Activated CD4-positive, CD25-positive, alpha-beta regulatory T cell (primary cell): ENCODE measurements at regions not wholly inside any gene's neighbourhood (a gene's known extent, or its start where the extent isn't known, plus 50 kb on each side); places are given as distances from the start of the nearest gene placed in this dataset.

Experiments
- DNase-seq, 4 experiments: peaks; one replicate each; lab custom pipeline; 2025; lab: John Stamatoyannopoulos, UW

DNA sequence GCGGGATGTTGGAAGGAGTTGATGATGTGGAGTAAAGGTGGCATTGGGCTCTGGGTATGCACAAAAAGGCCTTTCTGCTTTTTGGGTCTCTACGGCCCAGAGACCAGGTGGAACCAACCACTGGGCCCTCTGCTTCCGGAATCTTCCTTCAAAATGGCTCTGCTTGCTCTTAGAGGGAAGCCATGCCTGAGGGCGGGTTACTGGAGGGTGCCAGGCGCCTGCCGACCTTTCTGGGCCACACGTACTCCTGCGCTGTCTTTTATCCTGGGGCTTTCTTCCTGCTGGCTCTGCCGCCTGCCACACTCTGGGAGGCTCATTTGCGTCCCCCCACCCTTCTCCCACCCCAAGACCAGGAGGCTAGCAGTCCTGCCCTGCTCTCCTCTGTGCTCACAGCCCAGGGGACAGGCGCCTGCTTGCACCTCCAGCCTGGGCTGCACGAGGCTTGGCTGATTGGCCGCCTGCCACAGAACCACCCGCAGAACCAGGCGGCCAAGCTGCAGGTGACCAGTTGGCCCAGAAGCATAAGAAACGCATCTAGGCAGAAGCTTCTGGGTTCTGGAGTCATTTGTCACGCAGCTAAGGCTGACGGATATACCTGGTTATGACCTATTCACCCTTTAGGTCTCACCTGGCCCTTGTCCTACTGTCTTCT is 536.9 kb downstream of the TBC1D22A start:
- no peak for DNase-seq

DNA sequence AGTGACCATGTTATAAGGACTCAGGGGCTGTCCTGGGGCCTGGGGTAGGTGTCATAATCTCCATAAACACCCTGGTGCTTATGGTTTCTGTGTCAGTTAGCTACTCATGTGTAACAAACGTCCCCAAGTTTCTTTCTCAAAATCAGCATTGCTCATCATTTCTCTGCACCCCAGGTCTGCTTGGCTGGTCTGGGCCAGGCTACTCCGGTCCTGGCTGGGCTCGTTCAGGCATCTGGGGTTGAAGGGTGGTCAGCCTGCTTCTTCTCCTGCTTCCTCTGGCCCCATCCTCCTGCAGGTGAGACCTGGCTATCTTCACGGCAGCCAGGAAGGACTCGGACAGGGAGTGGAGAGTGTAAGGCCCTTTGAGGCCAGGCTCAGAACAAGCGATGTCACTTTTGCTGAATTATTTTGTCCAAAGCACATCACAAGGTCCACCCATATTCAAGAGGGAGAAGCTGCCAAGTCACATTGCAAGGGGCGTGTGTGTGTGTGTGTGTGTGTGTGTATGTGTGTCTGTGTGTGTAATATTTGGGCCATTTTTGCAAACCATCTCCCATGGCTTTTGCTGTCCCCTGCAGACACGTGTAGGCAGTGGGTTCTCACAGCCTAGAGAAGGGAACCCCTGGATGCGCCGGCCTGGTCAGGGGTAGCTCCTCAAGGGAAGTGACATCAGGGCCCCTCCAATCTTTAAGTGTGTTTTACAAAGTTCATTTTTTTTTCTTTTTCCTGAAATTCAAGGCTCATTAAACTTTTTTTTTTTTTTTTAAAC is 535.8 kb downstream of the TBC1D22A start:
- no peak for DNase-seq

DNA sequence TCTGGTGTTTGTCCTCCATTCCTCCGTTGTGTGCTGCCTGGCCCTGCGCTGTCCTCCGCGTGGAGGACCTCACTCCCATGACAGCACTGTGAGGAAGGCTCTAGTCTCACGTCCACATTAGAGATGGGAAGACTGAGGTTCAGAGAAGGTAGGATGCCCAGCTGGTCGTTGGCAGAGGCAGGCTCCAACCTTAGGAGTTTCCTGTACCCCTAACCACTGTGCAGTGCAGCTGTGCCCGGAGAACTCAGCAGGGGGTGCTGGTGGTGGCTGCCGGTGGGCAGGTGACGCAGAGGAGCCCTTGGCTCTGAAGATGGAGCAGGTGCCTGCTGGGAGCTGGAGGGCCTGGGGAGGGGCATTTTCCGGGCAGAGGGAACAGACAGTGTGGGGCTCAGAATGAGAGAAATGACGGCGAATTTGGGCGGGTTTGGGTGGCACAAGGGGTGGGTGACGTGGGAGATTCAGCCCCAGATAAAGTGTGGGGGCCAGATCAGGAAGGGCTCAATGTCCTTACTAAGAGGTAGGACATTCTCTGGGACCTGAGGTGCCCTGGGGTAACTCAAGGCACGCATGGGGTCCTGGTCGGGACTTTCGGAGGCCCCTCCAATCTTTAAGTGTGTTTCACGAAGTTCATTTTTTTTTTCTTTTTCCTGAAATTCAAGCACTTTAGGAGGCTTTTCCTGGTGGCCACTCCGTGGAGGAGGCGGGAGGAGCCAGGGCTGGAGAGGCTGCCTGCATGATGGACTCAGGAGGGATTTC is 535.0 kb downstream of the TBC1D22A start:
- no peak for DNase-seq

DNA sequence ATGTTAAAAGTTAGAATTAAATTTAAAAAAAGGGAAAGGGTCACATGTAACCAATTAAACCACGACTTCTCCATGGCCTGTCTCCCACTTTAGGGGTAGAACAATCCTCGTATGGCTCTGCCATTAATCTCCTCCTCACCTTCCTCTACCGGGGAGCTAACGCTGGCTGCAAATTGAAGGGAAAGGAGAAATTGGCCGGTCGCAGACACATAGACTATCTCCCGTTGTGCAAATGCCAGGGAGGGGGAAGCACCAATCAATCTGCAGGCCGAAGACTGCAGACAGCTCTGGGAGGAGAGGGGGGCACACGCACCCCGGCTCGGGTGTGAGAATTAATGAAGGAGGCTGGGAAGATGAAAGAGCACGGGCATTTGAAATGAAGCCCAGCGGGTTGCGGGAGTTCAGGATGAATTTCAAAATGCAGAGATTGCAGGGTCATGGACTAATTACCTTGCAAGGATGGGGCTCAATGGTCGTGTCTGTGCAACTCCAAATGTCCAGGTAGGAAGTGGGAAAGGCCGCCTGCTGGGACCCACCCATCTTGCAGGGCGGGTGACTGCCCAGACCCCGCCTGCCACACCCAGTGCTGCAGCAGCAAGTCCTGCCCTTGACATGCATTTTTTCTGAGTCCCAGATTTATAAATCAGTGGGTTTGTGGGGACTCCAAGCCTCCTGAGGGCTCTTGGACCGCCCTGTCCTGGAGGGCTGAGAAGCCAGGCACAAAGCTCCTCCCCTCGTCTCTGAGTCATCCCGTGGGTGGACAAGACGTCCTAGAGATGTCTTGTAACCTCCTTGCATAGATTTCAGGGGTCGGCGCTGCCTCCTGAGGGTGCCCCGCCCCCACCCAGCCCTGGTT is 534.2 kb downstream of the TBC1D22A start:
- DNase-seq = no peak

DNA sequence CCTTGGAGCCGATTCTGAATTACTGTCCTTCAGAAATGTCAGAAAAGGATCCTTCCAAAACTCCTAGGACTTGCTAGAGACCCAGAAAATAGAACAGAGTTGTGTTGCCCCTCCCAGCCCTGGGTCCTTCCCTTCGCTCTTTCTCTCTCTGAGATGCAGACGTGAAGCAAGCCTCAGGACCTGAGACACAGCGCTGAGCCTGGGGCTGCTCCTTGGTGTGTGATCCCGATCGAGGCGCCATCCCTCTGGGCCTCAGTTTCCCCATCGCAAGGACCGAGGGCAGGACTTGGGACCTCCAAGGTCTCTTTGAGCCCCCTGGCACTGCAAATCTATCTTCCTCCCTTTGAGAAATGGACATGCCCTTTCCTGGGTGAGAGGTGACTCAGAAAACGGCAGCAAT is 533.5 kb downstream of the TBC1D22A start:
- DNase-seq = no peak

DNA sequence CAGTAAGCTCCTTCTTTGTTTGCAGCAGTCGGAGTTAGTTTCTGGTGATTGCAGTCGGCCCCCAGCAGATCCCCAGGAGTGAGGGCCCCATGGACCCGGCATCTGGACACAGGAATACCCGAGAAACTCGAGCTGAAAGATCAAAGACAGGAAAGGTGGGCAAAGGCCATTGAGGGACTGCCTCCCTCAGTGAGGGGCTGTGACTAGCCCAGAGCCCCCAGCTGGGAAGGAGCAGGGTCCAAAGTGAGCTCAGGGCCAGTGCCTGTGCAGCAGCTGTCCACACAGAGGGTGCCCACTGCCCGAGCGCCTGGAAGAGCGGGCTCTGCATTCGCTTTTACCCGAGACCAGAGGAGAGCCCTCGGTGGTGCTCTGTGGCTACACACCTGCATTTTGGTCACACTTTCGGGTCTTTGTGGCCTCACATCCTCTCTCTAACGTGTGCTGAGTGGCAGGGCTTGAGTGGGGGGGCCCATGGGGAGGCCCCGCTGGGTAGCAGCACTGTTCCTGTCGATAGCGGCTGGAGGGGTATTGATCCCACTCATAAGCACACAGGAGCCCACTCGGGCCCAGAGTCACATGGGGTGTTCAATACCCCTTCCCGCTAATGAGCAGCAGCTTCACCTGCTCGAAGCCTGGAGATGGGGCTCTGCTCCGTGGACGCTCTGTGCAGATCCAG is 532.9 kb downstream of the TBC1D22A start:
- no peak for DNase-seq

DNA sequence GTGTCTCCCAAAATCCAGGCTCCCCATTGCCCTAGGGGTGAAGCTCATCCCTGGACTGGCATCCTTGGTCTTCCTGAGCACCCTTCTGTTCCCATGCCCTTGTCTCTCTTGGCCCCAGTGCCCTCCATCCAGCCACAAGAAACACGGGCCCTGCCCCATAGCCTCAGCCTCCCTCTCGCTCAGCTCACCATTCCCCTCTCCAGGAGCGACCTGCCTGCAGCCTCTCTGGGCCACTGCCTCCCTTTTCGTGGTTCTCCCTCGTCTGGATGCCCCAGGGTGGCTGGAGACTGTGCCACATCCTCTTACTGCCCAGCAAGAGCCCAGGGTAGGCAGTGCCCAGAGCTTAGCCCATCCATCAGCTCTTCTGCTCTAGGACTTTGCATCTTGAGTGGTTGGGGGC is 532.1 kb downstream of the TBC1D22A start:
- DNase-seq = no peak

DNA sequence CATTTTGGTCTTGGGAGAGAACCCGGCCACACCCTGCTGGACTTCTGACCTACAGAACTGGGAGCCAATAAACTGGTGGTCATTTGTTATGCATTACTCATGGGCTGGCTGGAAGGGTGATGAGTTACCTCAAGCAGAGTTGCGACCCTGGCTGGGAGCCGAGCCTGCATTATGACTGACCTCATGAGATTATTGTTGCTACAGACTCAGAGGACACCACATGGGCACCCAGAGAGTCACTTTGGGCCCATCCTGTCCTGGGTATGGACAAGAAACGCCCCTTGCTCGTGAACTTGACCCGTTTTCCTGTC is 531.7 kb downstream of the TBC1D22A start:
- no peak for DNase-seq

DNA sequence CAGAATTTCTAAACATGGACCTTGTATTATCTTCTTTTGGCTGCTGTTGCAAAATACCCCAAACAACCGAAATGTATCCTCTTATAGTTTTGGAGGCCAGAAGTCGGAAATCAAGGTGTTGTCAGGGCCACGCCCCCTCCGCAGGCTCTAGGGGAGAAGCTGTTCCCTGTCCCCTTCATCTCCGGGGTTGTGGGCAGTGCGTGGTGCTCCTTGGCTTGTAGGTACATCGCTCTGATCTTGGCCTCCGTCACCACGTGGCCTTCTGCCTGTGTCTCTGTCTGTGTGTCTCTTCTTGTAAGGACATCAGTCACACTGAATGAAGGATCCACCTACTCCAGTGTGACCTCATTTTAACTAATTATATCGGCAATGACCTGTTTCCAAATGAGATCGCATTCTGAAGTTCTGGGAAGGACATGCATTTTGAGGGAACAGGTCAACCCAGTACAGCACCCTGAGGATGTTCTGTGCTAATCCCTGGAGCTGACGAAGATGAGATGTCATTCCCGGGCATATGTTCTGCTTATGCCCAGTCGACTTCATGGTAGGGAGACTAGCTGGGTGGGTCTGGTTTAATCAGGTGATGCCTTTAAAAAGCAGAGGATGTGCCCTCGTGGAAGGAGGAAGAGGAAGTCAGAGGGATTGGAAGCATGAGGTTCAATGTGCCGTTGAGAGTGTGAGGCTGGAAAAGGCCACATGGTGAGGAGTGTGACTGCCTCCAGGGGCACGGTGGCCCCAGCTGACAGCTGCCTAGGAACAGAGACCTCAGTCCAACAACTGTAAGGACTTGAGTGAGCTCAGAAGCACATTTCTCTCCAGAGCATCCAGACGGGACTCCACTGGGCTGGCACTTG is 531.1 kb downstream of the TBC1D22A start:
- no peak for DNase-seq

DNA sequence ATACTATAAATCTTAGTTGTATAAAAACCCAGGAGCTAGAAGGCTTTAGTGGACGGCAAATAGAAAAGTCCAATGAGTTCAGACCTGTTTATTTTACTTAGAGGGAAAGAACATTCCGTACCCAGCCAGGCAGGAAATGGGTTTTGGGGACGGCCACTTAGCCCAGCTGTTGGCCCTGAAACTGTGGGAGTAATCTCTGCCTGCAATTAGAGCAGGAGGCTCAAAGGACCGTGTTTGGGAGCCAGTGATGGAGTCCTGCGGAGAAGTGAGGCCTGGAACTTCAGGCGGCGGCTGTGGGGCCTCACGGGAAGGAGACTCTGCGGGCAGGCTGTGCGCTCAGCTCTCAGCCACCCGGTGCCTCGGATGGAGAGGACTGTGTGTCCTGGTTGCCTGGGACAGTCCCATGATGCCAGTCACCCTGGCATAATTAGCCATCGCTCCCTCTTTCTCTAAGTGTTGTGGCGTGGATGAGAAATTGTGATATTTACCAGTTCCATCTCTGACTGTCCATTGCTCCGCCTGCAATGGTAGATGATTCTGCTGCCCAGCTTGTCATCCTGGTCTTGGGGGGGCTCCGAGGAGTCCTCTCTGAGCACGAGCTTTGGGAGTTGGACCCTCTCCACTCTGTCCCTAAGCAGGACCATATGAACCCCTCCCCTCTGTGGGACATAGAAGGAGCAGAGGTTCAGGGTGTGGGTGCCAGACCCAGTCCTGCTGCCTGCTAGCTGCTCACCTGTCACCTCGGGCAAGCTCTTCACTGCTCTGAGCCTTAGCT is 530.3 kb downstream of the TBC1D22A start:
- DNase-seq = no peak

DNA sequence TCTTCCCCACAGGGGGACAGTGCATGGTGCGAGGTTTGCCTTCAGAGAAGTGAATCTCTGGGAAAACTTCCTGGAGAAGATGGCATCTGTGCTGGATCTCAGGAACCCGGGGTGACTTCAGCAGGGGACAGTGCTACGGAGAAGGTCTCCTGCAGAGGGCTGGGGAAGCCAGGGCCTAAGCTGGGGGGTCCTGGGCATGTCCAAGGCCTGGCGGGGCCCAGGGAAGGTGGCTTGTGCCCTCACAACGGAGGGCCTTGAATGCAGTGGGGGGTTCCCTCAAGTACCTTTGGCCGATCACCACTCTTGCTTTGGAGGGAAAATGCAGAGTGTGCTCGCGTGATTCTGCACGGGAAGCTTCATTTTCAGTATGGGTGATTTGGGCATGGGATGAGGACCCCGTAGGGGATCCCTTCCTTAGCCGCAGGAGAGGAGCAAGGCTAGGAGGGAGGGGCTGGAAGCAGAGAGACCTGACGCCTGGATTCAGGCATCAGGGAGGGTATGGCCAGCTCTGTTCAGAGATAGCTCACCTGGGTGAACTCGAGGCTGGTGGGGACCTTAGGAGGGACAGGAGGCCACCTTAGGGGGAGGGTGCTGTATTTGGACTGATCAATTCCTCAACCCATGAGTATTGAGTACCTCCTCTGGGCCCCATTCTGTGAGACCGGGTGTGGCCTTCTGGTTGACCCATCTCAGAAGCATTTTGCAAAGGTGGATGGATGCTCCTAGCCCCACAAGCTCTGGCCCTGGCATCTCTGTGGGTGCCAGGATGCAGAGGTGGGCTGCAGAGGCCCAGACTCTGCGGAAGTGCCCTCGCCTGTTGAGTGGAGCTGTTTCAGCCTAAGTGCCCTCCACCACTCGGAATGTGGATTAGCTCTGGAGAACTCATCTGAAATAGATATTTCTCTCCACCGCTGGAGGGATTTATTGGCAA is 529.4 kb downstream of the TBC1D22A start:
- DNase-seq = no peak

DNA sequence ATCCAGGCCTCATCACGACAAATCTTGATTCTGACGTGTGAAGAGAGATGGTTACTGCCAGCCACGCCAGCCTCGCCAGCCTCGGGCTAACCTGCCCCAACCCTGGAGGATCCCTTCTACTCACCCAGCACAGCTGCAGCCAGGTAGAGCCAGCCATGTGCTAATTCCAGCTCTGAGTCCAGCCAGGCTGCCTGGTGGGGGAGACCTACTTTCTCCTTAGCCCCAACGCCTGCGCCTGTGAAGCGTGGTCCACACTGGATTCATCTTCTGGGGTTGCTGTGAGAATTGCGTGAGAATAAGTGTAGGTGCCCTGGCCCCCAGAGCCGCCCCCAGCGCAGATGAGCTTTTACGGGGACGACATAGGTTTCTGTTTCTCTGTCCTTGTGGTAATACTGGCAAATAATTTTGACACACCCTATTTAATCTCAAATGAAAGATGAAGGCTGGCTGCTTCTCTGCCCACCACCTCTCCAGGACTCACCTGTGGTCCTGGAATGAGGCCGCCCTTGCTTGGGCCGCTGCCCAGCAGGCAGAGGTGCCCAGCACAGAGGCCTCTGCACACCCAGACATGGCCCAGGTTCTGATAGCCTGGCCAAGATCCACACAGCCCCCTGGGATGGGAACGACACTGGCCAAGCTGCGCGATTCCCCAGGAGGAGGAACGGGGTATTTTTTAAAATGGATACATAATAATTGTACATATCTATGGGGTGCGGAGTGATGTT is 528.4 kb downstream of the TBC1D22A start:
- DNase-seq = no peak

DNA sequence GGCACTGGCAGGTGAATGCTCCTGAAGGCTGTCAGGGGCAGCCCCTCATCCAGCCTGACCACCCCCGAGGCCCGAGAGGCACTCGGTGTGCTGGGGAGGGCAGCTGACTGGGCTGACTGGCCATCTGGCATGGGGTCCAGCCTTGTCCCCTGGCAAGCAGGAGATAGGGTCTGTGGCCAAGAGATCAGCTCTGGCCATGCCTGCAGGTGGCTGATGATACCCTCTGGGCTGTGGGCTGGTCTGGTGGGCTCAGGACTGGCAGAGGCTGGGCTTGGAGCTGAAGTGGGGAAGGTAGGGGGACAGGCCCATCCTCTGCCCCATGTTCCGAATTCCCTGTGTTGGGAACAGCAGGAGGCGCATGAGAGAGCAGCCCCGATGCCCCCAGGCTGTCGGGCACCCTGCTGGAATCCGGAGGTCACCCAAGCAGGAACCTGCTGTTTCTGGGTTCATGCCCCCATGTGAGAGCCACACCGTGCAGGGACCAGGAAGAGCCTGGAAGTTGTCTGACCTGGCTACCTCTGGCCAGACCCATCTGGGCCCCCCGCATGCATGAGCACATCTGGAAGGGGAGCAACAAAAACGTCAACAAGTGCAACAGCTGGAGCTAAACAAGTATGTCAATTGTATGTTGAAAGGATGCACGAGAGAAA is 527.0 kb downstream of the TBC1D22A start:
- DNase-seq = no peak

DNA sequence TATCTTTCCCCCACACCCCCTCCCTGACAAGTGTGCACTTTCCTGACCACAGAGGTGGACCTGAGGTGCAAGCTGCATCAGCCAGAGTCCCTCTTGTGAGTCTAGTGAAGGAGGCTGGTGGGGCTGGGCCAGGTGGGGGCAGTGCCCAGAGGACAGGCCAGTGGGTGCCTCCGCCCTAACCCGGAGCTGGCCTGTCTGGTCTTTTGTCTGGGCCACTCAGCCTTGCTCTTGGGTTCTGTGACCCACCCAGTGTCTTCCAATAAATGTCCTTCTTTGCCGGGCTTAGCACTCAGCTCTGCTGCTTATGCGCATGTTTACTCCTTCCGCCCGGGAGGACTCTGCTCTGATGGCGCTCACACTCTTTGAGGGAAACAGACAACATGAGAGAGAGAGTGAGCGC is 526.2 kb downstream of the TBC1D22A start:
- no peak for DNase-seq

DNA sequence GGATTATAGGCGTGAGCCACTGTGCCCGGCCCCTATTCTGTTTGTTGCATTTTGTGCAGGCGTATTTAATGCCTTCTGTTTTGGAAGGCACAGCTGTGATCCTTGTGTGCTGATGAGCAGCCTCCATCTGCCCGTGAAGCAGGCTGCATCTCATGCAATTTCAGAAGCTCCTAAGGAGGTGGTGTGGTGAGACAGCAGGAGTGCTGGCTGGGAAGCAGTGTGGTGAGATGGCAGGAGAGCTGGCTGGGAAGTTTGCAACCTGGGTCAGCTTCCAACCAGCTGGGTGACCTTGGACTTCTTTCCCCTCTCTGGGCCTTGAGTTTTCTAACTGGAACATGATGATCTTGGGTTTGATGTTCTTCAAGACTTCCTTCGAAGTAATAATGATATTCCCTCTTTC is 525.1 kb downstream of the TBC1D22A start:
- DNase-seq = no peak

DNA sequence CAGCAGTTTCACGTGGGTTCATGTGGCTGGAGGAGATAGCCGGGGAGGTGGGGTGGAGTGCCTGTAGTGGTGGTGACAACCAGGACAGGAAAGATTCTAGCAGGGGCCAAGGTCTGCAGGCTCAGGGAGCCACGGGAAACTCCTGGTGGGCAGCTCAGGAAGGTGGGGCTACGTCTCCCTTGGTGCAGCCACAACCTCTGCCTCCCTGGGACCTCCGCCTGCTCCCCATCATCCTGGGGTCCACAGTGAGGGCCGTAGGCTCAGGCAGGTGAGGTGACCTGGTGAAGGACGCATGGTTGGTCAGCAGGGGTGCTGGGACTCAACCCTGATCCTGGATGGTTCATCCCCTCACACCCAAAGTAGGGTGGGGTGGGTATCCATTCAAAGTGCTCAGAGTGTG is 524.1 kb downstream of the TBC1D22A start:
- DNase-seq = no peak

DNA sequence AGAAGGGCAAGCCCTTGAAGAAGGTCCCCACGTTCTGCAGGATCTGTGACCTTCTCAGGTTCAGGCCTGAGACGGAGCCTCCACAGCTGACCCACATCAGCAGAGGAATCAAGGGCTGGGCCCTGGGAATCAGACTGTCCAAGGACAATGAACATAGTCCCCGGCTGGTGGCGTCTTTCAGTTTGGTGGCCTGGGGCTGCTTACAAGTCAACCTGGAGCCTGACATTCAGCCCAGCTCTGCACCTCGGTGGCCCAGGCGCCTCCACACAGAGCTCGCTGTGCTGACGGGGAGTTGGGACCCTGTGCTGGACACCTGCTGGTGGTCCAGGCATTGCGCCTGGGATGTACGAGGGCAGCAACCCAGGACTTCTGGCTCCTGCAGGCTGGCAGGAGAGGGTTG is 523.5 kb downstream of the TBC1D22A start:
- DNase-seq = no peak

DNA sequence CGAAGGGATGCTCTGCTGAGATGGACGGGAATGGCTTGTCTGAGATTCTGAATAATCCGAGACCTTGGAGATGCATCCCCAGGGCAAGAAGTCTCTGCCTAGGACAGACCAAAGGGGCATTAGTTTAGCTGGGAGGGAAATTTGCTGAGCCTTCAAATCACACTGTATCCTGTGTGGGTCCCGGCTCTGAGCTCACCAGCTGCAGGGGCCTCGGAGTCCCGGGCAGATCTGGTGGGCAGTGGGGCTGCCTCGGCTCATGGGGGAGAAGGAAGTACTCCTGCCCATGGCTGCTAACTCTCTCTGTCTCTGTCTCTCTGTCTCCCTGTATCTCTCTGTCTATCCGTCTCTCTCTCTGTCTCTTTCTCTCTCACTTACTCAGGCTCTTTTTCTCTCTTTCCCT is 522.4 kb downstream of the TBC1D22A start:
- no peak for DNase-seq
